WERI-Rb-1 (cell line): ENCODE measurements at regions not wholly inside any gene's neighbourhood (a gene's known extent, or its start where the extent isn't known, plus 50 kb on each side); places are given as distances from the start of the nearest gene placed in this dataset.

ENCODE experiments used
- DNase-seq: peaks from one replicate; pipeline ENCODE4 v3.0.0-alpha.2; 2020
- H3K27ac ChIP-seq: fragments of 250-450 bp; sonication (Bioruptor Pico); 2 replicates; pipeline ENCODE4 v1.5.1; 2020; ENCODE audit warnings: mild to moderate bottlenecking, moderate library complexity
- H3K27me3 ChIP-seq: fragments of 250-450 bp; sonication (Bioruptor Pico); 2 replicates; pipeline ENCODE4 v1.5.1; 2021; ENCODE audit warnings: mild to moderate bottlenecking, low read depth, moderate library complexity; ENCODE audit not compliant: insufficient read depth, severe bottlenecking
- H3K36me3 ChIP-seq: fragments of 250-450 bp; sonication (Bioruptor Pico); 2 replicates; pipeline ENCODE4 v1.5.1; 2020; ENCODE audit warnings: mild to moderate bottlenecking, moderate library complexity
- H3K4me3 ChIP-seq: 2 replicates; pipeline ENCODE4 v1.5.1; 2011; ENCODE audit warnings: low read depth, mild to moderate bottlenecking, control low read depth, low read length
- H3K9me3 ChIP-seq: fragments of 250-450 bp; sonication (Bioruptor Pico); 2 replicates; pipeline ENCODE4 v1.5.1; 2021; ENCODE audit warnings: mild to moderate bottlenecking, moderate library complexity; ENCODE audit not compliant: severe bottlenecking
- TF ChIP-seq, protein P1 (sequence below): IDR thresholded peaks from 2 replicates; pipeline ENCODE4 v1.5.1; 2011; ENCODE audit warnings: low read depth, mild to moderate bottlenecking, control low read depth, inconsistent platforms, low read length

DNA sequence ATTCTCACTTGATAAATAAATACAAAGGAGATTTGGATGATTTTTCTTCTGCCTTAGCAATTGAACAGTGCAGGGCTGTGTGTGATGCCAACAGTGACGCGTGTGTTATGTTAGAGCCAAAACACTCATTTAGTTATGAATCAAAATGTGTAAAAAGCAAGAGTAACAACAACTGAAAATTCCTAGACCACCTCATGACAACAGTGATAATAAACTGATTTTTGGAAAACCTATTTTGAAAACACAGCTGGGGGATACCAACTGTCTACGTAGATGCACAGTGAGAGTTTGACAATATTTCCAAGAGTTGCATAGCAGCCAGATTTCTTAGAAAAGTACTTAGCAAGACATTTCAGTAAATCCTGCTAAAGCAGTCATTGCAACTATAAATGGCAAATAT lies 323.9 kb downstream of the GALR1 start:
- no peak overlapping the region for H3K4me3 ChIP-seq
- no peak for DNase-seq
- TF ChIP-seq, protein P1, sequence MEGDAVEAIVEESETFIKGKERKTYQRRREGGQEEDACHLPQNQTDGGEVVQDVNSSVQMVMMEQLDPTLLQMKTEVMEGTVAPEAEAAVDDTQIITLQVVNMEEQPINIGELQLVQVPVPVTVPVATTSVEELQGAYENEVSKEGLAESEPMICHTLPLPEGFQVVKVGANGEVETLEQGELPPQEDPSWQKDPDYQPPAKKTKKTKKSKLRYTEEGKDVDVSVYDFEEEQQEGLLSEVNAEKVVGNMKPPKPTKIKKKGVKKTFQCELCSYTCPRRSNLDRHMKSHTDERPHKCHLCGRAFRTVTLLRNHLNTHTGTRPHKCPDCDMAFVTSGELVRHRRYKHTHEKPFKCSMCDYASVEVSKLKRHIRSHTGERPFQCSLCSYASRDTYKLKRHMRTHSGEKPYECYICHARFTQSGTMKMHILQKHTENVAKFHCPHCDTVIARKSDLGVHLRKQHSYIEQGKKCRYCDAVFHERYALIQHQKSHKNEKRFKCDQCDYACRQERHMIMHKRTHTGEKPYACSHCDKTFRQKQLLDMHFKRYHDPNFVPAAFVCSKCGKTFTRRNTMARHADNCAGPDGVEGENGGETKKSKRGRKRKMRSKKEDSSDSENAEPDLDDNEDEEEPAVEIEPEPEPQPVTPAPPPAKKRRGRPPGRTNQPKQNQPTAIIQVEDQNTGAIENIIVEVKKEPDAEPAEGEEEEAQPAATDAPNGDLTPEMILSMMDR = no peak

DNA sequence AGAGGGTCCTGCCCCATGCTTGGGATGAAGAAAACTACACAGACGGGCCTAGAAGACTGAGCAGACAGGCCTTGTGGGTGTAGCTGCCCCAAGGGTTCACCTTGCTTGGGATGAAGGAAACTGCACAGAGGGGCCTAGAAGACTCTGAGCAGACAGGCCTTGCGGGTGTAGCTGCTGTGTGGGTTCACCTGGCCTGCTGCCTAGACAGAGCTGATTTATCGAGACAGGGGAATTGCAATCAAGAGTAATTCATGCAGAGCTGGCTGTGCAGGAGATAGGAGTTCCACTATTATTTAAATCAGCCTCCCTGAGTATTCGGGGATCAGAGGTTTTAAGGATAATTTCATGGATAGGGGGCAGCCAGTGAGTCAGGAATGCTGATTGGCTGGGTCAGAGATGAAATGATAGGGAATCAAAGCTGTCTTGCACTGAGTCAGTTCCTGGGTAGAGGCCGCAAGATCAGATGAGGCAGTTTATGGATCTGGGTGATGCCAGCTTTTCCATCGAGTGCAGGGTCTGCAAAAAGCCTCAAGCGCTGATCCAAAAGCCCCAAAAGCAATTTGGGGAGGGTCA lies 341.4 kb downstream of the GALR1 start:
- no peak for DNase-seq

More for the DNA sequence above, 323.9 kb downstream of the GALR1 start:
- Histone ChIP-seq H3K27ac (no peak overlapping the region), H3K36me3 (no peaks in the 10 kb centered on the region), H3K9me3 (peaks cover under 1% of the 10 kb centered on the region), H3K27me3 (no peaks in the 10 kb centered on the region)

DNA sequence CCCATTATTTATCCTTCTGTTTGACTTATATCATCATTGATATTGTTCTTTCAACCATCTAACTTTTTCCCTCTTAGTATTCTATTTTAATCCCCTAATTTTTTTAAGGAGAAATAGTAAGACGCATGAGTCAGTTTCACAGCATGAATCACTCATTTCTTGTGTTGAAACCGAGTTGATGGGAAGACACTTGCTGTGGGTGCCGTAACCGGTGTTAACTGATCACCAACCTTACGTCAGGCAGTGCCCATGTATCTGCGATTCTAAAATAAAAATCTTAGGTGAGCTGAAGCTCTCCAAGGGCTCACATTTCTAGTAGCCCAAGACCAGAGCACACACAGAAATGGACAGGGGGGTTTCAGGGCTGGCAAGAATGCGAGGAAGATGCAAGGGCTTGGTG lies 348.1 kb downstream of the GALR1 start:
- no peaks in the 10 kb centered on the region for H3K27me3 ChIP-seq
- H3K9me3 ChIP-seq = no peaks in the 10 kb centered on the region
- no peak overlapping the region for H3K4me3 ChIP-seq
- DNase-seq = no peak
- no peak overlapping the region for H3K27ac ChIP-seq
- TF ChIP-seq, protein P1 = no peak
- H3K36me3 ChIP-seq = no peaks in the 10 kb centered on the region; the same call in 1 of the 2 replicates

More for the DNA sequence above, 341.4 kb downstream of the GALR1 start:
- Histone ChIP-seq H3K9me3 (no peaks in the 10 kb centered on the region), H3K27ac (no peak overlapping the region), H3K36me3 (no peaks in the 10 kb centered on the region), H3K27me3 (no peaks in the 10 kb centered on the region), H3K4me3 (no peak overlapping the region)
- TF ChIP-seq, protein P1 = no peak

DNA sequence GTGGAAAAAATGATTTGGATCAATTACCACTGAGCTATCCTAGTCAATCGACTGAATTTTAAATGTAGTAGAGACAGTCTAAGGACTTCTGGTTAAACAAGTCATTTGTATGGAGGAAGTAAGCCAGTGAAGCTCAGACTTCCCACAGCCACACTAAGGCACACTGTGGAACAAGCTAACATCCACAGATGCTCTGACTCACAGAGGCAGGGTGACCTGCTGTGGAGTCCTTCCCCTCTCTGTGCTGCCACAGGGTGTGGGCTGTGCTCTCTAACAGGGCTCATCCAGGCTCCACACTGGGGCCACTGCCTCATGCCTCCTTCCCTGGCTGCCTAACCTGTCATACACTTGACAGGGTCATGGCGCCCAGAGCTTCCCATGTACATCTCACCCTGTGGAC lies 351.0 kb downstream of the GALR1 start:
- no peaks in the 10 kb centered on the region for H3K27me3 ChIP-seq
- TF ChIP-seq, protein P1 = no peak
- no peak overlapping the region for H3K27ac ChIP-seq
- H3K36me3 ChIP-seq = no peaks in the 10 kb centered on the region; the same call in 1 of the 2 replicates
- DNase-seq = no peak
- H3K9me3 ChIP-seq = peaks cover 3% of the 10 kb centered on the region
- no peak overlapping the region for H3K4me3 ChIP-seq

DNA sequence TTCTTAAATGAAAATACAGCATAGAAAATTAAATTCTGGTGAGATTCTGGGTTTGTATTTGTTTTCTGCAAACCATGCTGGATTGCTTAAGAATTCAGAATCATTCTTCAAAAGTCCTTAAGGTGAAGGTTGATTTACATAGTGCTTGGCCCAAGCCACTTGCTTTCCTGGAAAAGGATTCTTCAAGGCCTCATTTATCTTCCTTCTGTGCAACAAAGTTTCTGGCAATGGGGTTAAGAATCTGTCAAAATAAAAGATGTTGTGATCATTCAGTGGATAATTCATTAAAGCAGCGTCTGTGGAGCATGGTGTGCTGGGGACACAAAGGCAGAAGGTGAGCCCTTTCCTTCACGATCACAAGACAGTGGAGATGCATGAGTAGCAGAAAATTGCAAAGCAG lies 351.9 kb downstream of the GALR1 start:
- Histone ChIP-seq H3K9me3 (peaks cover 3% of the 10 kb centered on the region), H3K4me3 (no peak overlapping the region), H3K27me3 (no peaks in the 10 kb centered on the region), H3K36me3 (no peaks in the 10 kb centered on the region; the same call in 1 of the 2 replicates), H3K27ac (no peak overlapping the region)
- TF ChIP-seq, protein P1 = no peak
- DNase-seq = no peak

DNA sequence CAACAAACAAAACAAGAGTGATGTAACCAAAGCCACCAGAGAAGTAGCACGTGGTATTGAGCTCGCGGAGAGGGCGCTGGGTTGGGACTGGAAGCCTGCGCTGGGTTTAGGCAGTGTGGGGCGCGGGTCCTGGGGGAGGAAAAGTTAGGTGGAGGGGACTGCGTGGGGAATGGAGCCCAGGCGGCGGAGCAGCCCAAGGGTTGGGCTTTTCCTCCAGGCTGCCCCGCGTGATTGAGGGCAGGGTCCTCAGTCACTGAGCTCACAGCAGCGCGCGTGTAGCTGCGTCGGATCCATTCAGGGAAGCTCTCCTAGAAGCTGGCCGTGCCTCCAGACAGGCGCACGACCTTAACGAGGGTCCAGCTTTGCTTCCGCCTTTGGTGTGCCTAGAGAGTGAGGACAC lies 357.4 kb downstream of the GALR1 start:
- Histone ChIP-seq H3K4me3 (no peak overlapping the region), H3K36me3 (no peaks in the 10 kb centered on the region), H3K27me3 (no peaks in the 10 kb centered on the region), H3K9me3 (peaks cover 3% of the 10 kb centered on the region), H3K27ac (no peak overlapping the region)
- DNase-seq = no peak
- TF ChIP-seq, protein P1 = no peak
